ENCODE measurements at regions not wholly inside any gene's neighbourhood (a gene's known extent, or its start where the extent isn't known, plus 50 kb on each side); places are given as distances from the start of the nearest gene placed in this dataset.
"Not testable (repeated sequence)": the region's sequence is repeated elsewhere in the genome, so short reads cannot be mapped to it uniquely, and the experiment has no call there.

DNA sequence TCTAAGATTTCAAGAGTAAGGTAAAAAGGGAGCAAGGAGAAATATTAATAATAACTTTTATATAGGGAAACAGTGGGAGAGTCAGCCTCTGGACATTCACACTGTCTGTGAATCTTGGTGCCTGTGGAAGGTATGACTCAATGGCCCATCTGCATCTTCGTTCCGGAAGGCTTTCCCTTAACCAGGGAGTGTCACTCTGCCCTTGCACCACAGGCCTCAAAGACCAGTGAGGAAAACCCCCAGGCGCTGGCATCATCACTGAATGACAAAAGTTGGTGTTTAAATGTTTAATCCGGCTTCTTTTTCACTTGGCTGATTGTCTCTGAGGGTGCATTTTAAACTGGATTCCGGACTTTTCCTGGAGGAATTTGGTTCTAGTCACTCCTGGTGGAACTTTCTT lies 522.4 kb upstream of the TLE4 start:
- no peak for DNase-seq

DNA sequence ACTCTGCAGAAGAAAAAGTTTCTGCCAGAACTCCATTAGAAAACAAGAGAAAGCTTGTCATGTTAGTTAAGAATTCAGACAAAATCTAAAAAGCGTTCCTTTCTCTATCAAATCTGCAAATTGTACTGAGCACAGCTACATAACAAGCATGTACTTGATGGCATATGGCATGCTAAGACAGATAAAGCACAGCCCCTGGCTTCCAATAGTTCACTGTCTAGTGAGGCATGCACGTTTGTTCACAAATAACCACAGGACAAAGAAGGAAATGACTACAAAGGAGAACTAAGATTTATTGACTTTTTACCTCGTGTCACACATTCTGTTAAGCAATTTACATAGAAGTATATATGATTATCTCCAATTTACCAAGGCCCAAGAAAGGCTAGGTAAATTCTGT lies 518.2 kb upstream of the TLE4 start:
- DNase-seq = no peak

DNA sequence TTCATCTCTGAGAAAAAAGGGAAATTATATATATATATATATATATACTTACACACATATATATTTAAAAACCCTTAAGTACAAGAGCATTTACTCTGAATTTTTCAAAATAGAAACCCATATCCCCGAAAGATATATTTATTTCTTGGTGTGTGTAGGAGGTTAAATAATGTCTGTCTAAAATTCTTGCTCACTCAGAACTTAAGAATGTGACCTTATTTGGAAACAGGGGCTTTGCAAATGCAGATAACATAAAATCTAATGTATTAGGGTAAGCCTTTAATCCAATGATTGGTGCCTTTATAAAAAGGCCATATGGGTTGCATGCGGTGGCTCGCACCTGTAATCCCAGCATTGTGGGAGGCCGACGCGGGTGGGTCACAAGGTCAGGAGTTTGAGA lies 517.3 kb upstream of the TLE4 start:
- DNase-seq = no peak

DNA sequence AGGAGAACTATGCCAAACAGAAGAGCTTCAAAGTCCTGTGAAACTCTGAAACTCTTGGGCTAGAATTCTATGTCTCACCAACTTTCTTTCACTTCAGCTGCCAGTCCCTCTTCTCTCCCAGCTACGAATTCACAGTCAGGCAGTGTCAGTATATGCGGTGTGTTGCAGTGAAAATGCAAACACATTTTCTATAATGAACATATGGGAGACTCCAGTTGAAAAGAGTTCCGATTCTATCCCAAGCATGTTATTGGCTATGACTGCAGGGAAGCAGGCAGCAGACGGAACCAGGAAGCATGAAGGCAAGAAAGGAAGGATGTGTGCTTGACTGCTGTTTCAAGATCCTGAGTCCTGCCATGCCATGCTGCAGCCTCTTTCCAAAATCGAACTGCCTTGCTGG lies 515.7 kb upstream of the TLE4 start:
- DNase-seq = no peak

- no peak for DNase-seq
Measured at GRCh38 chr9:79057576-79057975, 514.2 kb upstream of the TLE4 start.

DNA sequence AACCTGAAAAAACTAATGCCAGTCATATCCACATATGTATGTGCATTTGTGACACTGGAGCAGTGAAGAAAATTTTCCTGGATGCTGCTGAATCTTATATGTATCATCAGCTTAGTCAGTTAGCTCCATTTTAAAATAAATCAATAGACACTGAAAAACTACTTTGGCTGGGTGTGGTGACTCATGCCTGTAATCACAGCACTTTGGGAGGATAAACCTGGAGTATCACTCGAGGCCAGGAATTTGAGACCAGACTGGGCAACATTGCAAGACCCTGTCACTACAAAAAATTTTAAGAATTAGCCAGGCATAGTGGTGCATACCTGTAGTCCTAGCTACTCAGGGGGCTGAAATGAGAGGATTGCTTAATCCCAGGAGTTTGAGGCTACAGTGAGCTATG lies 511.0 kb upstream of the TLE4 start:
- no peak for DNase-seq

DNA sequence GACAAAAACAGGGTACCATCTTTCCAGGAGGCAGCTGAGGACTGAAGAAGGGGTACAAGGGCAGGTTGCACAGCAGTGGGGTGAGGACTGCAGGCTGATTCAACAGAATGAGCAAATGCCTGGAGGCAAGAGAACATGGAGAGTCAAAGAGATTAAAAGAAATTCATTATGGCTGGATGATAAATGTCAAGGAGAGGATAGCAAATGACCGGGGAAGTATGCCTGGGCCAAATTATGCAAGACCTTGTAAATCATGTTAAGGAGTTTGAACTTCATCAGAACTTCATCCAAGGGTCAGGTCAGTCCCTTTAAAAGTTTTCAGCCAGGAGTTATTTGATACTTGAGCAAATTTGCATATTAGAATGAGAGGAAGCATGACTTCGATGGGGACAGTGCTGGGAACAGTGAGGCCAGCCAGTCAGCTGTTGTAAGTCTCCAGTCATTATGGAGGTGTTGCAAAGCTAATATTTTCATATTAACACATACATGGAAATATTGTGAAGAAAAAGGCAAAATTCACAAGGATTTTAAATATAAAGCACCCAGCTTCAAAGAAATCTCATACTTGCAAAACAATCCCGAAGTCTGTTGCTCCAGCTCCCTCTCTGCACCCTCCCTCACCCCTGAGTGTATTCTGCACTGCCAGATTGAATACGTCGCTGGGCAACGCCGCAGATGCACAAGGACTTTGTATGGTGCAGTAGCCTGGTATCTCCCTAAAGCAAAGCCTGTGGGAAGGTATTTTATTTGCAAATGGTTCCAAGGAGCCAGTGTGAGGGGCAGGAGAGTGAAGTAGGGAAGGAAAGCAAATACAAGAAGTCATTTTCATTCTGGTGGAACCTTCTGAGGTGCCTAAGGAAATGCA lies 509.8 kb upstream of the TLE4 start:
- DNase-seq = no peak

DNA sequence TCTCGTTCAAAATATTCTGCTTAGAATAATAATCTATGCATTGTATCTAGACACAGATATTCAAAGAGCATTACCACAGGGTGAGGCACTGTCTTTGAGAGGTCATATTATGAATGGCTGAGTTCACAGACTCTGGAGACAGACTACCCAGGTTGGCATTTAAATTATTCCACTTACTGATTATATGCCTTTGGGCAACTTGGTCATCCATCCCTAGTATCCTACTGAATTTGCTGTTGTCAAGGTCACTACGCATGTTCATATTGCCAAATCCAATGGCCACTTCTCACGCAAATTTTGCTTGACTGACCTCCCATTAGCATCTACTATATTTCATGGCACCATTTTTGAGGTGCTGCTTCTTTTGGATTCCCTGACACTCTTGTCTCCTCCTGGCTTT lies 498.6 kb upstream of the TLE4 start:
- DNase-seq = no peak

DNA sequence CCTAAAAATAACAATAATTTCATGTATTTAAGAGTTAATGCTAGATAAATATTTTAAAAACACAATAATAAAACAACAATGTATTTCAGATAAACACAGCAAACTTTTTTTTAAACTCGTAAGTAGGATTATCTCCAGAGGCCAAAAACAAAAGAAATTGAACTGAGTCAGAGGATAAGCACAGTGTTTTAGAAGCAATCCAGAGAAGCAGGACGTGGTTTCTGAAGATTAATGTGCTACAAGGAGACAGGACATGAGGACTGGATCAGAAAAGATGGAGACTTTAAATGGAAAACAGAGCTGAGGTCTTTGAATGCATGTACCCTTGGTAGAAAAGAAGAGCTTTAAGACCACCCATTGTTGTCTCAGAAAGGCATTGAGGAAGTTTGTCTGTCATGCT lies 491.2 kb upstream of the TLE4 start:
- no peak for DNase-seq

GRCh38 chr9:79083621-79084020 lies 488.1 kb upstream of the TLE4 start:
- DNase-seq = no peak

DNA sequence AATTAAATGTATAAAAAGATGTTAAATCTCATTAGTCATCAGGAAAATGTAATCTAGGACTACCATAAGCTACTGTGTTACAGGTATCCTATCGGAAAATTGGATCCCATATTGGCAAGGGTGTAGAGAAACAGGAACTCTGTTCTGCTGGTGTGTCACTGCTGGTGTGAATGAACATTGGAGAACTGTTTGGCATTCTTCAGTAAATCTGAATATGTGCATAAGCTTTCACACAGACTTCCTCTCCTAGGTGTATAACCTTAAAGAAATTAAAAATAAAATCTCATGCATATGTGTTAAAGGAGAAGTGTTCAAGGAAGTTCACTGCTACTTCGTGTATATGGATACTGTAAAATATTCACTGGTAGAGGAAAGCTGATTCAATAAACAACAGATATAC lies 484.6 kb upstream of the TLE4 start:
- DNase-seq = no peak

DNA sequence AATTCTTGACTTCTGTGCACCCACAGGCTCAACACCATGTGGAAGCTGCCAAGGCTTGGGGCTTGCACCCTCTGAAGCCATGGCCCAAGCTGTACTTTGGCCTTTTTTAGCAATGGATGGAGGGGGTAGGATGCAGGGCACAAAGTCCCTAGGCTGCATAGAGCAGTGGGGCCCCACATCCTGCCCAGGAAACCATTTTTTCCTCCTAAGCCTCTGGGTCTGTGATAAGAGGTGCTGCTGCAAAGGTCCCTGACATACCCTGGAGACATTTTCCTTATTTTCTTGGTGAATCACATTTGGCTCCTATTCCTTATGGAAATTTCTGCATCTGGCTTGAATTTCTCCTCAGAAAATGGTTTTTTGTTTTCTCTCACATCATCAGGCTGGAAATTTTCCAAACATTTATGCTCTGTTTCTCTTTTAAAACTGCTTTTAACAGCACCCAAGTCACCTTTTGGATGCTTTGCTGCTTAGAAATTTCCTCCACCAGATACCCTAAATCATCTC lies 482.7 kb upstream of the TLE4 start:
- DNase-seq = no peak

DNA sequence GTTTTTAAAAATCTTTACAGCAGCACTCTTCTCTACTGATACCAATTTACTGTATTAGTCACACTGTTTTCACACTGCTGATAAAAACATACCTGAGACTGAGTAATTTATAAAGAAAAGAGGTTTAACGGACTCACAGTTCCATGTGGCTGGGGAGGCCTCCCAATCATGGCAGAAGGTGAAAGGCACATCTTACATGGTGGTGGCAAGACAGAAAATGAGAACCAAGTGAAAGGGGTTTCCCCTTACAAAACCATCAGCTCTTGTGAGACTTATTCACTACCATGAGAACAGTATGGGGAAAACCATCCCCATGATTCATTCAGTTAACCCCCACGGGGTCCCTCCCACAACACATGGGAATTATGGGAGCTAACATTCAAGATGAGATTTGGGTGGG lies 481.9 kb upstream of the TLE4 start:
- DNase-seq = not testable (repeated sequence)

- DNase-seq = not testable (repeated sequence)
Measured at GRCh38 chr9:79103257-79103656, 468.5 kb upstream of the TLE4 start.

DNA sequence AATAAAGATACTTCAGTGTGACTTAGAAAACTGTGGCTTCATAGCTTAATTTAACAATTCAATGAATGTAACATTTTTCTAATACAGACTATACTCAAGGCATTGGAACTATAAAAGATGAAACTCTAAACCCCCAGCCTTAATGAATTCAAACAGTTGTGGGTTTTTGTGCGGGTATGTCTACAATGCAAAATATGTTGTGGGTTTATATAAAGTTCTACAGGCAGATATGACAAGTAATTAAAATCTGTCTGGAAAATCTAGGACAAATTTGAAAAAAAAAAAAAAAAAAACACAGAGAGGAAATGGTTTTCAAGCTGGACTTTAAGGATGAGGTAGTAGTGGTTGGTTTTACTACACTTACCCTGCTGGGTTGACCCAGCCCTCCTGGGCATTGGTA lies 467.5 kb upstream of the TLE4 start:
- no peak for DNase-seq

GRCh38 chr9:79104951-79105350 lies 466.8 kb upstream of the TLE4 start:
- no peak for DNase-seq

- DNase-seq = no peak
Measured at GRCh38 chr9:79107911-79108676, 463.7 kb upstream of the TLE4 start.

GRCh38 chr9:79111653-79112052 lies 460.1 kb upstream of the TLE4 start:
- no peak for DNase-seq

- DNase-seq = no peak
Measured at GRCh38 chr9:79115176-79115575, 456.6 kb upstream of the TLE4 start.

DNA sequence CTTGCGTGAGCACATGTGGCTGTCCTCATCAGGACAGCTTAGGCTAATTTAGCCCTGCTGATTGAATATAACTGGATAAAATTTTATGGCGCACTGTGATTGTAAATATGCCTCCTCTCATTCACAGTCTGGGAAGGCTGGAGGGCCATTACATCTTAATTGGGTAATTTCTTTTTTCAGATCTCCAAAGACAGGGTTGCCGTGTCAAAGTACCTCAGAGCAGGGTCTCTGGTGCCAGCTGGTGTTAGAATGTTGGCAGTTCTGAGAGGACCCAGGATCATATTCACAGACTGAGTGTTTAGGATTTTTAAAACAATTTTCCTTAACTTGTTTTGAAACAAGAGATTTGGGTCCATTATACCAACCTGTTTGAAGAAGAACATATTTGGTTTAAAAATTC lies 455.7 kb upstream of the TLE4 start:
- no peak for DNase-seq

GRCh38 chr9:79116709-79117108 lies 455.1 kb upstream of the TLE4 start:
- DNase-seq = no peak

DNA sequence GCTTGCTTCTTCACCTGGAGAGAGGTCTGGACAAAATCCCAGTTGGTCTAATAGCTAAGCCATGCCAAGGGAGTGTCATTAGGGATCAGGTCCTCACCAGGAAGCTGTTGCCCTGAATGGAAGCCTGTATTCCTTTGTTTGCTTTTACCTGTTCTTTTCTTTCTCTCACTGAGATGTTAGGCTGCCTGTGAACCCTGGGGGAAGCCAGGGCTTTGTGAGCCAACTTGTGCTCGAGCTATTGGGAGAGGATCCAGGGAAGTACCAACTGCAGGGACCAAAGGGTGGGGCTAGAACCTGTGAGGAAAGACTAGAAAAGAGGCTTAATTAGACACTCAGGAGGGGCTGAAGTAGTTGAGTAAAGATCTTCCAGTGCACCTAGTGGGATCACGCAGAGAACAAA lies 451.2 kb upstream of the TLE4 start:
- DNase-seq = peak; percentile 41

DNA sequence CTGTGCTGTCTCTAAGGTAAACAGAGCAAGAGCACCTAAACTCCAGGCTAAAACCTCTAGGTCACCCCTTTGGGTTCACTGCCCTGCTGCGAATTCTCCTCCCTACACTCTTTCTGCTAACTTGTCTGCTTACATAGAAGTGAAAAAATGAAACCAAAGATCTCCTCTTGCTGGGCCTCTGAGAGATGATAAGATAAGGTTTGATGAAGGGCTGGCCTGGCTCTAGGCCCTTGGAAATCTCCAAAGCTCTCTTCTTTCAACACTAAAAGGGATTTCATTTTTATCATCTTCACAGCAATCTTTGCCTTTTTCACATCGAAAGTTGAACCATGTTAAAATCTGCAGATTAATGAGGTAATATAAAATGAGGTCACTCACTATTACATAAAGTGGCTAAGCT lies 450.8 kb upstream of the TLE4 start:
- no peak for DNase-seq

DNA sequence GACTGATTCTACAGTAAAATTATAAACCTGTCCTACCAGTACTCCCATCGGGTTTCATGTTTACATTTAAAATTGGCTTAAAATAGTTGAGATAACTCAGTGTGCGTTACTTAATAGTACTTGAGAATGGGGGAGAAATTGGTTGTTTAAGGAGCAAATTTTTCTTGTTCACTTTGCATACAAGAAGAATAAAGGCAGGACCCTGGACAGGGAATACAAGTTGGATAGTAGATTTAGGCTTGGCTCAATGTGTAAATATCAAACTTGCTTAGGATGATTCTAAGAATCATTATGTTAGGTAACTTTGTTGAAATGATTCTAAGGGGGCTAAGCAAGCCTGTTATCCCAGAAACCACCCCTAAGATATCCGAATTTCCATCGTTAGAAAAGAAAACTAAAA lies 448.4 kb upstream of the TLE4 start:
- DNase-seq = no peak

Measured in NCI-H774 (cell line).